Loucy (cell line): ENCODE measurements at regions not wholly inside any gene's neighbourhood (a gene's known extent, or its start where the extent isn't known, plus 50 kb on each side); places are given as distances from the start of the nearest gene placed in this dataset.

Experiments used
- H2AFZ ChIP-seq: fragments of 200-600 bp; sonication (generic); 2 replicates; pipeline ENCODE4 v1.6.0; 2016; ENCODE audit warnings: antibody characterized with exemption, mild to moderate bottlenecking, low read length, moderate library complexity
- H3F3A ChIP-seq: fragments of 200-600 bp; 2 replicates; pipeline ENCODE4 v1.6.0; 2016; ENCODE audit warnings: antibody characterized with exemption, low read depth, mild to moderate bottlenecking
- H3K27me3 ChIP-seq: fragments of 200-600 bp; sonication (generic); 2 replicates; pipeline ENCODE4 v1.6.1; 2014; ENCODE audit warnings: low read length, mild to moderate bottlenecking; ENCODE audit not compliant: insufficient read depth, poor library complexity, severe bottlenecking
- H3K36me3 ChIP-seq: fragments of 200-600 bp; sonication (generic); 2 replicates; pipeline ENCODE4 v1.6.1; 2016; ENCODE audit warnings: low read length; ENCODE audit not compliant: insufficient read depth
- H3K4me1 ChIP-seq: fragments of 200-600 bp; sonication (generic); 2 replicates; pipeline ENCODE4 v1.5.1; 2014; ENCODE audit warnings: low read length, mild to moderate bottlenecking; ENCODE audit not compliant: insufficient read depth, poor library complexity, severe bottlenecking
- H3K4me2 ChIP-seq: fragments of 200-600 bp; sonication (generic); 2 replicates; pipeline ENCODE4 v1.6.0; 2014; ENCODE audit warnings: antibody characterized with exemption, low read length, low read depth, mild to moderate bottlenecking; ENCODE audit not compliant: poor library complexity, severe bottlenecking
- H3K4me3 ChIP-seq: fragments of 200-600 bp; sonication (generic); 2 replicates; pipeline ENCODE4 v1.5.1; 2014; ENCODE audit warnings: low read length, mild to moderate bottlenecking, mixed read lengths; ENCODE audit not compliant: poor library complexity, severe bottlenecking
- H3K79me2 ChIP-seq: fragments of 200-600 bp; sonication (generic); 2 replicates; pipeline ENCODE4 v1.6.1; 2014; ENCODE audit warnings: low read length; ENCODE audit not compliant: insufficient read depth
- H3K9ac ChIP-seq: fragments of 200-600 bp; sonication (generic); 2 replicates; pipeline ENCODE4 v1.6.0; 2014; ENCODE audit warnings: mild to moderate bottlenecking, low read depth, low read length, moderate library complexity; ENCODE audit not compliant: poor library complexity, severe bottlenecking
- H3K9me2 ChIP-seq: fragments of 200-600 bp; sonication (generic); replicated peaks from 2 replicates; pipeline ENCODE4 v1.6.1; 2016; ENCODE audit warnings: low read depth, low read length, mixed read lengths
- H3K9me3 ChIP-seq: fragments of 200-600 bp; sonication (generic); 2 replicates; pipeline ENCODE4 v1.6.1; 2014; ENCODE audit warnings: mild to moderate bottlenecking, antibody characterized with exemption, low read length, low read depth; ENCODE audit not compliant: insufficient read depth
- H4K20me1 ChIP-seq: fragments of 200-600 bp; sonication (generic); 2 replicates; pipeline ENCODE4 v1.6.0; 2014; ENCODE audit warnings: antibody characterized with exemption, low read length, mild to moderate bottlenecking; ENCODE audit not compliant: insufficient read depth, poor library complexity, severe bottlenecking
- CTCF ChIP-seq: fragments of 200-600 bp; sonication (generic); conservative IDR thresholded peaks from 2 replicates; pipeline ENCODE4 v1.5.1; 2014; ENCODE audit warnings: mild to moderate bottlenecking, antibody characterized with exemption, low read length
- EZH2phosphoT487 ChIP-seq: fragments of 200-600 bp; IDR thresholded peaks from 2 replicates; pipeline ENCODE4 v1.6.1; 2018; ENCODE audit warnings: antibody characterized with exemption, mild to moderate bottlenecking, moderate library complexity, borderline replicate concordance

- no peak overlapping the region for H3K4me2 ChIP-seq
- no peaks in the 10 kb centered on the region for H3K36me3 ChIP-seq
- H3K4me3 ChIP-seq, result no peak overlapping the region
- no peaks in the 10 kb centered on the region for H3K27me3 ChIP-seq
- H3K79me2 ChIP-seq, result no peaks in the 10 kb centered on the region
- no peak overlapping the region for H3K9ac ChIP-seq
- H4K20me1 ChIP-seq, result no peaks in the 10 kb centered on the region
- H3K9me3 ChIP-seq, result no peaks in the 10 kb centered on the region
- TF ChIP-seq CTCF, result no peak
- TF ChIP-seq EZH2phosphoT487, result no peak
- H3F3A ChIP-seq, result no peaks in the 10 kb centered on the region
- peaks cover 3% of the 10 kb centered on the region for H3K4me1 ChIP-seq
- no peaks in the 10 kb centered on the region for H3K9me2 ChIP-seq
- H2AFZ ChIP-seq, result no peak overlapping the region
Measured at GRCh38 chr2:198815626-198816025, 642.1 kb downstream of the SATB2 start.

GRCh38 chr2:198811198-198811597 lies 646.5 kb downstream of the SATB2 start:
- no peaks in the 10 kb centered on the region for H3K9me2 ChIP-seq
- no peaks in the 10 kb centered on the region for H3K79me2 ChIP-seq
- H3K4me1 ChIP-seq, result no peaks in the 10 kb centered on the region
- H4K20me1 ChIP-seq, result no peaks in the 10 kb centered on the region
- no peak overlapping the region for H3K4me2 ChIP-seq
- no peaks in the 10 kb centered on the region for H3K36me3 ChIP-seq
- no peak overlapping the region for H3K9ac ChIP-seq
- H2AFZ ChIP-seq, result no peak overlapping the region
- H3F3A ChIP-seq, result no peaks in the 10 kb centered on the region
- no peaks in the 10 kb centered on the region for H3K27me3 ChIP-seq
- H3K4me3 ChIP-seq, result no peak overlapping the region
- TF ChIP-seq EZH2phosphoT487, result no peak
- TF ChIP-seq CTCF, result no peak
- no peaks in the 10 kb centered on the region for H3K9me3 ChIP-seq

- H3K9me3 ChIP-seq, result no peaks in the 10 kb centered on the region
- H3K4me3 ChIP-seq, result no peak overlapping the region
- no peaks in the 10 kb centered on the region for H3K4me1 ChIP-seq
- H2AFZ ChIP-seq, result no peak overlapping the region
- no peaks in the 10 kb centered on the region for H3K36me3 ChIP-seq
- H3K9me2 ChIP-seq, result no peaks in the 10 kb centered on the region
- H3K9ac ChIP-seq, result no peak overlapping the region
- H3K79me2 ChIP-seq, result no peaks in the 10 kb centered on the region
- no peak overlapping the region for H3K4me2 ChIP-seq
- no peak for TF ChIP-seq CTCF
- TF ChIP-seq EZH2phosphoT487, result no peak
- no peaks in the 10 kb centered on the region for H3K27me3 ChIP-seq
- H4K20me1 ChIP-seq, result no peaks in the 10 kb centered on the region
- H3F3A ChIP-seq, result no peaks in the 10 kb centered on the region
Measured at GRCh38 chr2:198809976-198810375, 647.8 kb downstream of the SATB2 start.
